Kidney (tissue), 13 donors: ENCODE measurements at regions not wholly inside any gene's neighbourhood (a gene's known extent, or its start where the extent isn't known, plus 50 kb on each side); places are given as distances from the start of the nearest gene placed in this dataset.

Experiments
- DNase-seq, 5 donors: peaks; one replicate each; pipeline ENCODE4 v3.0.0-alpha.2; 2013 to 2020
- FAIRE-seq: peaks from 2 replicates; lab custom pipeline; 2012; peaks lifted over from hg19 to GRCh38; lab: Jason Lieb, UNC
- H3K27ac ChIP-seq, 2 donors: one replicate each; pipeline ENCODE4 v1.7.0; 2013; ENCODE audit warnings: low read depth in 2 of 2, low read length in 2 of 2, inconsistent platforms in 1 of 2
- H3K27me3 ChIP-seq: one replicate; pipeline ENCODE4 v1.7.1; 2013; ENCODE audit warnings: low read length, inconsistent platforms; ENCODE audit not compliant: control insufficient read depth, insufficient read depth
- H3K36me3 ChIP-seq, 3 donors: one replicate each; pipeline versions ENCODE4 v1.7.0 to v1.7.1; 2013; ENCODE audit warnings: low read length in 3 of 3, control low read depth in 1 of 3, inconsistent platforms in 1 of 3; ENCODE audit not compliant: insufficient read depth in 3 of 3, control insufficient read depth in 2 of 3
- H3K4me1 ChIP-seq, 3 donors: one replicate each; pipeline versions ENCODE4 v1.7.0 to v1.7.1; 2013; ENCODE audit warnings: low read length in 3 of 3, inconsistent platforms in 1 of 3, low read depth in 1 of 3; ENCODE audit not compliant: control insufficient read depth in 2 of 3, insufficient read depth in 2 of 3
- H3K4me3 ChIP-seq, 3 donors: one replicate each; pipeline versions ENCODE4 v1.7.0 to v1.8.1; 2013; ENCODE audit warnings: low read length in 3 of 3, control low read depth in 1 of 3, inconsistent platforms in 1 of 3
- H3K9ac ChIP-seq, 3 donors: one replicate each; pipeline versions ENCODE4 v1.7.0 to v1.7.1; 2013; ENCODE audit warnings: low read length in 3 of 3, control low read depth in 1 of 3, inconsistent platforms in 1 of 3
- H3K9me3 ChIP-seq, 3 donors: one replicate each; pipeline versions ENCODE4 v1.7.0 to v1.7.1; 2013; ENCODE audit warnings: low read length in 3 of 3, control low read depth in 1 of 3, inconsistent platforms in 1 of 3; ENCODE audit not compliant: control insufficient read depth in 2 of 3, insufficient read depth in 1 of 3
- intact Hi-C: fragments of 100-400 bp; cut with DNase I; formaldehyde crosslinking; loops from one replicate; pipeline ENCODE4 v1.11.1; 2022
- TF ChIP-seq, protein P1 (sequence below): IDR thresholded peaks from 3 replicates; pipeline ENCODE4 v1.5.1; 2012; ENCODE audit warnings: mild to moderate bottlenecking, moderate library complexity, borderline replicate concordance; ENCODE audit not compliant: insufficient read depth; ENCODE audit errors: extremely low read depth
- donor health status: control.
- donor health status: control.
- donor health status: control.
- donor health status: control.
- donor health status: control.
- donor health status: DM: yes; HTN: yes; CAD: no.
- donor health status: Normal renal cell carcinoma (clear cell type).

DNA sequence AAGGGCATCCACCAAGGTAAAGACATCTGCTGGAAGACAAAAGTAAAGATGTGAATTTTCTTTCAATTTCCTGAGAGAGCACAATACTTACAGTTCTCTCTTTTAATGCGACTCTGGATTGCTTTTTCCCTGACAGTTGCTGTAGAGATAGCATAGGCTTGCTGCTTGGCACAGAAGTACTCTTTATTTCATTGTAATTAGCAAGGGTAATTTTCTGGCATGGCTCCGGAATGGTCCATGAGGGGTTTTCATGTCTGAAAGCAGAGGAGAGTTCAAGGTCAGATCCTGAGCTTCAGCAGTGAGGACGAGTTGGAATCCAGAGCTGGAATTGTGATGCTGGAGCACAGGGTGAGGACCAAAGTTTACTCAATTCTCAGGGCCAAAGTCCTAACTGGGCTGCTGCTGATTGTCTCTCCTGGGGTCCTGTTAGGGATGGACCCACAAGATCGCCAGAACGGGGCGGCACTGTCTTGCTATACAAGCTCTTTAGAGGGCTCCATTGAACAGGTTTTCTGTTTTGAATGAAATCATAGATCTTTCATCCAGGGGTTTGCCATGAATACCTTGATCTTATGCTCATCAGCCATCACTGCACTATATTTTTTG, 190.0 kb upstream of the MKI67 start:
- H3K9me3 ChIP-seq = no peaks in the 10 kb centered on the region
- no peak overlapping the region for H3K4me3 ChIP-seq
- H3K27ac ChIP-seq = no peak overlapping the region
- FAIRE-seq (no peak), DNase-seq (no peak)
- no peak overlapping the region for H3K9ac ChIP-seq
- no peaks in the 10 kb centered on the region for H3K4me1 ChIP-seq
- no peaks in the 10 kb centered on the region for H3K36me3 ChIP-seq
- intact Hi-C loops = no loop called here
- TF ChIP-seq, protein P1, sequence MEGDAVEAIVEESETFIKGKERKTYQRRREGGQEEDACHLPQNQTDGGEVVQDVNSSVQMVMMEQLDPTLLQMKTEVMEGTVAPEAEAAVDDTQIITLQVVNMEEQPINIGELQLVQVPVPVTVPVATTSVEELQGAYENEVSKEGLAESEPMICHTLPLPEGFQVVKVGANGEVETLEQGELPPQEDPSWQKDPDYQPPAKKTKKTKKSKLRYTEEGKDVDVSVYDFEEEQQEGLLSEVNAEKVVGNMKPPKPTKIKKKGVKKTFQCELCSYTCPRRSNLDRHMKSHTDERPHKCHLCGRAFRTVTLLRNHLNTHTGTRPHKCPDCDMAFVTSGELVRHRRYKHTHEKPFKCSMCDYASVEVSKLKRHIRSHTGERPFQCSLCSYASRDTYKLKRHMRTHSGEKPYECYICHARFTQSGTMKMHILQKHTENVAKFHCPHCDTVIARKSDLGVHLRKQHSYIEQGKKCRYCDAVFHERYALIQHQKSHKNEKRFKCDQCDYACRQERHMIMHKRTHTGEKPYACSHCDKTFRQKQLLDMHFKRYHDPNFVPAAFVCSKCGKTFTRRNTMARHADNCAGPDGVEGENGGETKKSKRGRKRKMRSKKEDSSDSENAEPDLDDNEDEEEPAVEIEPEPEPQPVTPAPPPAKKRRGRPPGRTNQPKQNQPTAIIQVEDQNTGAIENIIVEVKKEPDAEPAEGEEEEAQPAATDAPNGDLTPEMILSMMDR = no peak
- H3K27me3 ChIP-seq = no peaks in the 10 kb centered on the region

DNA sequence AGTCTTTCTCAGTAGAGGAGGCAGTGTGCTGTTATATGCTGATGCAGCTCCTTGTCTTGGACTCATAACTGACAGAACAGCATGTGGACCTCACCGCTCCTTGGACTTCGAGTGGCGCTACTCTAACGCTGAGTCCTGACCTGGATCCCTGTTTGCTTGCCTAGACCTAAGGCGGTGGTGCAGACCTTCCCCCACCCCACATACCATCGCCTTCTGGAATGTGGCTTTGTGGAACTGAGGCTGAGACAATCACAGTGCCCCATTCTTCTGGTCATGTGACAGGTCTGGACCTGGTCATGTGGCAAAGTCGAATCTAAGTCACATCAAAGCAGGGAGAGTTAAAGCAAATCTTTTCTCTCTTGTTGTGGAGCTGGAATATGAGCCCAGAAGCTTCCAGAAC, 190.7 kb upstream of the MKI67 start:
- Histone ChIP-seq H3K27me3 (no peaks in the 10 kb centered on the region), H3K9me3 (no peaks in the 10 kb centered on the region), H3K9ac (no peak overlapping the region), H3K4me3 (no peak overlapping the region), H3K36me3 (no peaks in the 10 kb centered on the region), H3K27ac (no peak overlapping the region), H3K4me1 (no peaks in the 10 kb centered on the region)
- intact Hi-C loops = no loop called here
- no peak for FAIRE-seq
- TF ChIP-seq, protein P1 = no peak
- peak in 1 of 5 donors; percentile 11 for DNase-seq

DNA sequence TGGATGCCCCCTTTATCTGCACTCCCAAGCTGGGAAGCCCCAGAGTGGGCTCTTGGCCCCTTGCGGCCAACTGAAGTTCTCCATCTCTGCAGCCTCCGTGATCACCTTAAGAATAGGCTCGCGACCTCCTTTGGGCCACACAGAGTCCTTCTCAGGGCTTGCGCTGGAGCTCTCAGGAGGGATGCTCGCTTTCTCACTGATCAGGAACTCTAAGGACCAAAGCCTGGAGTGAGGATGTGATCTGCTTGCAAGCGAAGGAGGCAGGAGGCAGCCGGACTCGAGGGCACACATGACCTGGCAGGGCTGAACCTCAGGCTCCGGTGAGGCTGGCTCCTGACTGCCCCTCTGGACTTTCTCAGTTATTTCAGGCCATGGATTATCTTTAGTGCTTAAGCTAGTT, 192.1 kb upstream of the MKI67 start:
- Histone ChIP-seq H3K9ac (no peak overlapping the region), H3K9me3 (no peaks in the 10 kb centered on the region), H3K4me3 (no peak overlapping the region), H3K36me3 (no peaks in the 10 kb centered on the region), H3K27me3 (no peaks in the 10 kb centered on the region), H3K27ac (no peak overlapping the region), H3K4me1 (no peaks in the 10 kb centered on the region)
- intact Hi-C loops = no loop called here
- FAIRE-seq = no peak
- TF ChIP-seq, protein P1 = no peak
- DNase-seq = peak in 2 of 5 donors; percentile 18 to 19

DNA sequence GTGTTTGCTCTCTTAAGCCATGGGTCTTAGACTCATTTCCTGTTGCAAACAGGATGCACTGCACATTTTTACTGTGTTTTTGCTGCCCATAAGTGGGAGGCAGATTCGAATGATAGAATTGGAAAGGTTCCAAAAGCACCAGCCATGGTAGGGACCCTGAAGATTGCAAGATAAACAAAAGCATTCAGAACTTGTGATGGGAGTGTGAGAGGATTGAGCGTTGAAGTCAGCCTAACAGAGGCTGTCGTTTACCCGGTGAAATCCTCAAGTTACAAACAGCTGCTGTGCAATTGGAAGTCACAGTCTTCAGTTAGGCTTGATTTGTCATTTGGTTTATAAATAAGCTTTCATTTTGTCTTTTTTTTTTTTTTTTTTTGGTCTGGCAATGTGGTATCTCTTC, 192.7 kb upstream of the MKI67 start:
- Histone ChIP-seq H3K27me3 (no peaks in the 10 kb centered on the region), H3K4me1 (no peaks in the 10 kb centered on the region), H3K4me3 (no peak overlapping the region), H3K36me3 (no peaks in the 10 kb centered on the region), H3K9me3 (no peaks in the 10 kb centered on the region), H3K27ac (no peak overlapping the region), H3K9ac (no peak overlapping the region)
- no peak for FAIRE-seq
- intact Hi-C loops = no loop called here
- TF ChIP-seq, protein P1 = no peak
- DNase-seq = peak in 3 of 5 donors; percentile 19 to 48 (median 45)
